ENCODE measurements at regions not wholly inside any gene's neighbourhood (a gene's known extent, or its start where the extent isn't known, plus 50 kb on each side); places are given as distances from the start of the nearest gene placed in this dataset.

DNA sequence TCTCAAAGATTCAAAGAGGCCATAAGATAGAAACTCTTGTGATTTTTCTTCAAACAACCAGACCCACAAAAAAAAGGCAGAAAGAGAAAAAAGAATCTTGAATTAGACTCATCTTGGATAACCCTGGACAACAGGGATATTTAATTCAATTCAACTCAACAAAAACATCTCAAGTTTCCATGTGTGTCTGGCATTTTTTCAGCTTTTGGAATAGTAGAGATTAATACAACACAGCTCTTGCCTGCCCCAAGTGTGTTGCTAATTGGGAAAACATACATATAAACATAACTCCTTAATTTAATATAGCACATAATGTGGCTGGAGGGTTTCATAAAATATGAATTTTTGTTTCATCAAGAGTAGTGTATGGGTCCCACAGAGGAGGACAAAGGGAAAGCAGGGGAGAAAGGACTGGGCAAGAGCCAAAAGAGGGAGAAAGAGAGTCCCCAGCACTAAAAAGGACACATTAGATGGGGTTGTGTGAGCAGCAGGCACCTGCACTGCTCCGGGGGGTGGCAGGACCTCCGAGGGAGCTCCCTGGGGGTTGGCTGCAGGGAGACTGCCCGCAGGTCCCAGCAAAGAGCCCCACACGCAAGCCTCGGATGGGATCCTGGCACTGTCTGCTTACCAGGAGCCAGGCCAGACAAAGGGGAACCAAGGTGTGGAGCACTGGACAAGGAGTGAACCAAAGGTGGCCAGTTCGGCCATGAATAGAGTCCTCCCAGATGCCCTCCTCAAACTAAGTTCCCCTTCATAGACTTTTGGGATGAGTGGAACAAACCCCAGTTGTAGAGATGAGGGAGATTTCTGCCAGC, 65.6 kb upstream of the TMEM72 start:
- ChIA-PET CTCF (interaction anchor here (0.7 kb wide), 1 partner anchor 1156 kb away, joined by 3 read pairs; no protein-coding TSS in a partner anchor), POLR2A (ENCODE audit: unreplicated experiment) (no interaction called here)
- no peaks in the 10 kb centered on the region for H3K9me3 ChIP-seq (ENCODE audit: insufficient read depth, low read depth)
- H3K4me2 ChIP-seq, result no peak overlapping the region
- H3K27me3 ChIP-seq (ENCODE audit: insufficient read depth, low read depth), result peaks cover 20% of the 10 kb centered on the region; the same call in 1 of the 2 replicates
- no peaks in the 10 kb centered on the region for H3K9me2 ChIP-seq (ENCODE audit: insufficient read depth)
- H2AFZ ChIP-seq, result no peak overlapping the region
- H3K79me2 ChIP-seq (ENCODE audit: low read depth), result no peaks in the 10 kb centered on the region
- DNase-seq, result no peak
- H3K36me3 ChIP-seq (ENCODE audit: low read depth), result no peaks in the 10 kb centered on the region
- no peaks in the 10 kb centered on the region for H4K20me1 ChIP-seq (ENCODE audit: insufficient read depth)
- TF ChIP-seq, protein P1, sequence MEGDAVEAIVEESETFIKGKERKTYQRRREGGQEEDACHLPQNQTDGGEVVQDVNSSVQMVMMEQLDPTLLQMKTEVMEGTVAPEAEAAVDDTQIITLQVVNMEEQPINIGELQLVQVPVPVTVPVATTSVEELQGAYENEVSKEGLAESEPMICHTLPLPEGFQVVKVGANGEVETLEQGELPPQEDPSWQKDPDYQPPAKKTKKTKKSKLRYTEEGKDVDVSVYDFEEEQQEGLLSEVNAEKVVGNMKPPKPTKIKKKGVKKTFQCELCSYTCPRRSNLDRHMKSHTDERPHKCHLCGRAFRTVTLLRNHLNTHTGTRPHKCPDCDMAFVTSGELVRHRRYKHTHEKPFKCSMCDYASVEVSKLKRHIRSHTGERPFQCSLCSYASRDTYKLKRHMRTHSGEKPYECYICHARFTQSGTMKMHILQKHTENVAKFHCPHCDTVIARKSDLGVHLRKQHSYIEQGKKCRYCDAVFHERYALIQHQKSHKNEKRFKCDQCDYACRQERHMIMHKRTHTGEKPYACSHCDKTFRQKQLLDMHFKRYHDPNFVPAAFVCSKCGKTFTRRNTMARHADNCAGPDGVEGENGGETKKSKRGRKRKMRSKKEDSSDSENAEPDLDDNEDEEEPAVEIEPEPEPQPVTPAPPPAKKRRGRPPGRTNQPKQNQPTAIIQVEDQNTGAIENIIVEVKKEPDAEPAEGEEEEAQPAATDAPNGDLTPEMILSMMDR (conservative IDR thresholded peaks at IDR 0.05), result no peak
- no peak for TF ChIP-seq EZH2 (IDR thresholded peaks at IDR 0.05; ENCODE audit: low read depth)
- intact Hi-C loops (cut with micrococcal nuclease; ENCODE audit: unreplicated experiment), result no loop called here
- no peaks in the 10 kb centered on the region for H3F3A ChIP-seq (ENCODE audit: insufficient read depth, low read depth)
- no peak overlapping the region for H3K4me3 ChIP-seq
- no peak overlapping the region for H3K27ac ChIP-seq
- H3K4me1 ChIP-seq (replicated peaks; ENCODE audit: insufficient read depth), result no peaks in the 10 kb centered on the region
- BruUV-seq (replicated peaks), result no TSS peak

DNA sequence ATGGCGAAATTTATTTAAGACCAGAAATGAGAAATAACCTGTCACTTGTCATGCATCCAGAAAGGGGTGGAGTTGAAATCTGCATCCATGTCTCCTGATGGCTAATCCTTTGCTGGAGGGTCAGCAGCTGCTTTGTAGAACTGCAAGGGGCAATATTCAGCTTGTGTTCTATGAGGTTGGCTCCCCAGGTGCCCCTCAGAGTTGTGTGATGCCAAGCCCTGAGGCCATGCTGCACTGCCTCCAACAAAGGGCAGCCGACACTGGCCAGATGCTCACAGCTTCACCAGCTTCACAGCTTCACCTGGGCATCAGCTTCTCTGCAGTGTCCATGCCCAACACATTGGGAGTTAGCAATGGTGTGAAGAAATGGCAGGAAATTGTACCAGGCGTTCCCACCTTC, 64.0 kb upstream of the TMEM72 start:
- Histone ChIP-seq H3F3A (ENCODE audit: insufficient read depth, low read depth) (no peaks in the 10 kb centered on the region), H3K79me2 (ENCODE audit: low read depth) (no peaks in the 10 kb centered on the region), H3K9me3 (ENCODE audit: insufficient read depth, low read depth) (no peaks in the 10 kb centered on the region), H3K4me3 (no peak overlapping the region), H3K36me3 (ENCODE audit: low read depth) (no peaks in the 10 kb centered on the region), H3K4me1 (replicated peaks; ENCODE audit: insufficient read depth) (no peaks in the 10 kb centered on the region), H2AFZ (no peak overlapping the region), H4K20me1 (ENCODE audit: insufficient read depth) (no peaks in the 10 kb centered on the region), H3K27ac (no peak overlapping the region), H3K27me3 (ENCODE audit: insufficient read depth, low read depth) (peaks cover 20% of the 10 kb centered on the region; the same call in 1 of the 2 replicates), H3K9me2 (ENCODE audit: insufficient read depth) (no peaks in the 10 kb centered on the region), H3K4me2 (no peak overlapping the region)
- ChIA-PET POLR2A (ENCODE audit: unreplicated experiment) (no interaction called here), CTCF (no interaction called here)
- DNase-seq, result no peak
- no TSS peak for BruUV-seq (replicated peaks)
- intact Hi-C loops (cut with micrococcal nuclease; ENCODE audit: unreplicated experiment), result no loop called here
- TF ChIP-seq, protein P1 (conservative IDR thresholded peaks at IDR 0.05), result no peak
- TF ChIP-seq EZH2 (IDR thresholded peaks at IDR 0.05; ENCODE audit: low read depth), result no peak

GRCh38 chr10:44848211-44848610, 62.9 kb upstream of the TMEM72 start:
- no peaks in the 10 kb centered on the region for H3K4me1 ChIP-seq (replicated peaks; ENCODE audit: insufficient read depth)
- no peaks in the 10 kb centered on the region for H4K20me1 ChIP-seq (ENCODE audit: insufficient read depth)
- no peaks in the 10 kb centered on the region for H3K9me3 ChIP-seq (ENCODE audit: insufficient read depth, low read depth)
- H3K9me2 ChIP-seq (ENCODE audit: insufficient read depth), result no peaks in the 10 kb centered on the region
- H3K36me3 ChIP-seq (ENCODE audit: low read depth), result no peaks in the 10 kb centered on the region
- H3K27ac ChIP-seq, result no peak overlapping the region
- H2AFZ ChIP-seq, result no peak overlapping the region
- no peak overlapping the region for H3K4me3 ChIP-seq
- TF ChIP-seq, protein P1 (conservative IDR thresholded peaks at IDR 0.05), result no peak
- no peak for TF ChIP-seq EZH2 (IDR thresholded peaks at IDR 0.05; ENCODE audit: low read depth)
- no TSS peak for BruUV-seq (replicated peaks)
- no peak overlapping the region for H3K4me2 ChIP-seq
- ChIA-PET CTCF (no interaction called here), POLR2A (ENCODE audit: unreplicated experiment) (no interaction called here)
- DNase-seq, result no peak
- no peaks in the 10 kb centered on the region for H3F3A ChIP-seq (ENCODE audit: insufficient read depth, low read depth)
- intact Hi-C loops (cut with micrococcal nuclease; ENCODE audit: unreplicated experiment), result no loop called here
- peaks cover 20% of the 10 kb centered on the region; the same call in 1 of the 2 replicates for H3K27me3 ChIP-seq (ENCODE audit: insufficient read depth, low read depth)
- no peaks in the 10 kb centered on the region for H3K79me2 ChIP-seq (ENCODE audit: low read depth)

Measured in PC-9 (cell line).